CD4-positive, alpha-beta T cell treated with Interleukin-6 for 4 hours (primary cell): ENCODE measurements at regions not wholly inside any gene's neighbourhood (a gene's known extent, or its start where the extent isn't known, plus 50 kb on each side); places are given as distances from the start of the nearest gene placed in this dataset.
"Not testable (repeated sequence)": the region's sequence is repeated elsewhere in the genome, so short reads cannot be mapped to it uniquely, and the experiment has no call there.

Experiments
- DNase-seq: peaks from one replicate; pipeline ENCODE4 v3.0.0-alpha.2; 2020; ENCODE audit warnings: mixed read lengths

- no peak for DNase-seq
These were observed 503.6 kb downstream of the TMEM121 start for GRCh38 chr14:106029959-106030358.

DNA sequence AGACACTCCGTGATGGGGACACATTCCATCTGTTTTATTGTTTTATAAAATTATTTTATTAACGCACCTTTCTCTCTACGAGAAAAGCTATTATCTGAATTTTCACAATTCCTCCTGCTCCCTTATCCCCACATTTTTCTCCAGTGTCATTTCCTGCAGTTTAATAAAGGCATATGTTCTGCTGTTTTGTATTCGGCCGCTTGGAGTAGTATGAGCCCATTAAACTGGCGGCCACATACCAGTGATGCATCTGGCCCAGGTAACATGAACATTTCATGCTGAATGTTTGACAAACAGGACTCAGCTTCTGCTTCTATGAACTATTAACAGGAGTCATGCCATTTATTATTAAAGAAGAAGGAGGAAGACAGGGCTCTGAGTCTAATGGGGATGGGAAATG, 511.0 kb downstream of the TMEM121 start:
- DNase-seq: no peak

DNA sequence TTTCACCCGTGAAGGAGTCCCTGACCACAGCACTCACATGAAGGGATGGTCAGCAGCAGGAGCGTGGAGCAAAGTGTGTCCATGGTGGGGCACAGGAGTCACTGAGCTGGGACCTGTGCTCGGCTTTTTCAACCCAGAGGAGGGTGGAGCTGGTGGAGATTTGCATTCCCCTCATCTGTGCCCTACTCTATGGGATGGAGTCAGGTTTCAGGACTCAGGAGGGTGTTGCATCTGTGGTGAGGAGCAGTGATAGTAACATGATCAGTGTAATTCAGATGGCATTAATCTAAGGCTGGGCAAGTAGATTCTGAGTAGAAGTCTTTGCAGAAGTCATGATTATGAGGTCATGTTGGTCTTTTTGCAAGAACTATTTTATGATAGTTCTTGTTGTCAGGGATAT, 511.9 kb downstream of the TMEM121 start:
- DNase-seq: no peak

GRCh38 chr14:106039400-106039799, 513.0 kb downstream of the TMEM121 start:
- peak; percentile 77 for DNase-seq

- no peak for DNase-seq
These were observed 518.1 kb downstream of the TMEM121 start for GRCh38 chr14:106044515-106044914.

- DNase-seq: peak; percentile 88
These were observed 518.7 kb downstream of the TMEM121 start for GRCh38 chr14:106044949-106045596.

GRCh38 chr14:106051796-106052195, 525.4 kb downstream of the TMEM121 start:
- no peak for DNase-seq

DNA sequence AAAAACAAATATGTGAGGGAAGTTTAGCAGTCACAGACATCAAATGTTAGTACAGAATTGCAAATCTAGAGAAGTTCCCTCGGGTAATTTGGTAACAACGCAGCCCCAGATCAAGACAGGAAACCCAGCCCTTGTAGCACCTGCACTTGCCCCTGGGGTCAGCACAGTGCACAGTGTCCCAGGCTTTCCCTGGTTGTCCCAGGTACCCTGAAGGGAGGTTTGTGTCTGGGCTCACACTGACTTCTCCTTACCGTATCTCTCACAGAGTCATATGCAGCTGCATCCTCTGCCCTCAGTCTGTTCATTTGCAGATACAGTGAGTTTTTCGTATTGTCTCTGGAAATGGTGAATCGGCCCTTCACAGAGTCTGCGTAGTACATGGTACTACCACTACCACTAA, 528.9 kb downstream of the TMEM121 start:
- DNase-seq: no peak

GRCh38 chr14:106058342-106058741, 532.0 kb downstream of the TMEM121 start:
- DNase-seq: no peak

GRCh38 chr14:106060276-106060975, 534.0 kb downstream of the TMEM121 start:
- DNase-seq: no peak

DNA sequence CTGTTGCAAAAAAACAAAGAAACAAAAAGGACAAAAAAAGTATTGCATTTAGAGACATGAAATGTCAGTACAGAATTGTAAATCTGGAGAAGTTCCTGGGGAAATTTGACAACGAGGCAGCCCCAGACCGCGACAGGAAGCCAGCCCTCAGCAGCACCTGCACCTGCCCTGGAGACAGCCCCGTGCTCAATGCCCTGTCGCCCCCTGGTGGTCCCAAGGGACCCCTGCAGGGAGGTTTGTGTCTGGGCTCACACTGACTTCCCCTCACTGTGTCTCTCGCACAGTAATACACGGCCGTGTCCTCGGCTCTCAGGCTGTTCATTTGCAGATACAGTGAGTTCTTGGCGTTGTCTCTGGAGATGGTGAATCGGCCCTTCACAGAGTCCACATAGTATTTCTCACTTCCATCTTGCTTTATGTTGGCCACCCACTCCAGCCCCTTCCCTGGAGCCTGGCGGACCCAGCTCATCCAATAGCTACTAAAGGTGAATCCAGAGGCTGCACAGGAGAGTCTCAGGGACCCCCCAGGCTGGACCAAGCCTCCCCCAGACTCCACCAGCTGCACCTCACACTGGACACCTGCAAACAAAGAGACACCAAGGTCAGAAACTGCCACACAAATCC, 535.6 kb downstream of the TMEM121 start:
- peak; percentile 90 for DNase-seq

GRCh38 chr14:106062502-106063272, 536.3 kb downstream of the TMEM121 start:
- no peak for DNase-seq

- no peak for DNase-seq
These were observed 541.6 kb downstream of the TMEM121 start for GRCh38 chr14:106067935-106068334.

GRCh38 chr14:106069804-106070625, 543.6 kb downstream of the TMEM121 start:
- no peak for DNase-seq

GRCh38 chr14:106080922-106081321, 554.5 kb downstream of the TMEM121 start:
- DNase-seq: no peak

GRCh38 chr14:106081721-106082120, 555.3 kb downstream of the TMEM121 start:
- not testable (repeated sequence) for DNase-seq

DNA sequence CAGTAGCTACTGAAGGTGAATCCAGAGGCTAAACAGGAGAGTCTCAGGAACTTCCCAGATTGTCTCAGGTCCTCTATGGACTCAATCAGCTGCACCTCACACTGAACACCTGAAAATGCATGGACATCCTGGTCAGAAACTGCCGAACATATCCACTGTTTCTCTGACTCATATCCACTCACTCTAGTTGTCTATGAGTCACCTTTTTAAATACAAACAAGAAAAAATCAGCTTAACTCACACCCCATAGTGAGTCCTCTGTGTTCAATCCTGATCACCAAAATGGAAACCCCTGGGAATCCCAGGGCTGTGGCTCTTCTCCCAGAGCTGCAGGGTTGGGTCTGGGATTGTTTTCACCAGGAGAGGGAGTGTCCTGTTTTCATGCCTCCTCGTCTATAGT, 556.7 kb downstream of the TMEM121 start:
- DNase-seq: no peak

- peak; percentile 19 for DNase-seq
These were observed 561.5 kb downstream of the TMEM121 start for GRCh38 chr14:106087837-106088236.

DNA sequence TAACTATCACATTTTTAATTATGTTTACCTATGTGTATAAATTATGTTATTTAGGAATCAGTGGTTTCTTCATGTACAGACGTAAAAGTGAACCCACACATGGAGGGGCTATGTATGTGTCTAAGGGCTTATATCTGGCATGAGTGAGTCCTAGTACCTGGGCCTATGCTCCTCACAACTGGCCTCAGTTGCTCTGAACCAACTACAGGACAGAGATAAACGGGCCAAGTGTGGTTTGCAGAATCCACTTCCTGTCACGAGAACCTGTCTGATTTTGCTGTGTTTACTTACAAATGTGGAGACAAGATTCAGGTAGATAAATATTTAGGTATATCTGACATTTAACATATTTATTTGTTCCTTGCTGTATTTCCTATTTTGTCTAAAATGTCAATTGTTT, 562.5 kb downstream of the TMEM121 start:
- not testable (repeated sequence) for DNase-seq

DNA sequence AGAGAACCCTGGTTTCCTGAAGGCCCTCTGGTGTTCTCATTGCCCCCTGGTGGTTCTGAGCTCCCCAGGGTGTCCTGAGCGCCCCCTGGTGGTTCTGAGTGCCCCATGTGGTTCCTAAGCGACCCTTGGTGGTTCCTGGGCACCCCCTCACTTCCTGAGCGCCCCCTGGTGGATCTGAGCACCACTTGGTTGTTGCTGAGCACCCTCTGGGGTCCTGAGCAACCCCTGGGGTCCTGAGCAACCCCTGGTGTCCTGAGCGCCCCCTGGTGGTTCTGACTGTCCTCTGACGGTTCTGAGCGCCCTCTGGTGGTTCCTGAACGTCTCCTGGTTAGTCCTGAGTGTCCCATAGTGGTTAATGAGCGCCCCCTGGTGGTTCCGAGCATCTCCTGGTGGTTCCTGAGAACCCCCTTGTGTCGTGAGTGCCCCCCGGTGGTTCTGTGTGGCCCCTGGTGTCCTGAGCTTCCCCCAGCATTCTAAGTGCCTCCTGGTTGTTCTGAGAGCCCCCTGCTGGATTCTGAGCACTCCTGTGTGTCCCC, 568.3 kb downstream of the TMEM121 start:
- DNase-seq: peak; percentile 45

DNA sequence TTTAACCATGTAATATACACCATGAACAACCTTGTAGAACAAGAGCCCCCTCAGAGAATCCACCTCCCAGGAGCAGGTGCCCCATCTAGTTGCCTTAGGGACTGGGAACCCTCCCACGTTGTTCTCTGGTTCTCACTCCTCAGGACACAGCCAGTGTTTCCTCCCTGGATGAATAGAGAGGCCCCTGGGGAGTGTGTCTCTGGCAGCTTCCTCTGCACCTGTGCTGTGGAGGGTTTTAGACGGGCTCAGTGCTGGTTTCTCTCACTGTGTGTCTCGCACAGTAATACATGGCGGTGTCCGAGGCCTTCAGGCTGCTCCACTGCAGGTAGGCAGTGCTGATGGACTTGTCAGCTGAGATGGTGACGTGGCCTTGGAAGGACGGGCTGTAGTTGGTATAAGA, 581.3 kb downstream of the TMEM121 start:
- DNase-seq: no peak

- DNase-seq: no peak
These were observed 583.0 kb downstream of the TMEM121 start for GRCh38 chr14:106109337-106109736.
